Liver (tissue), 7 donors: ENCODE measurements at regions not wholly inside any gene's neighbourhood (a gene's known extent, or its start where the extent isn't known, plus 50 kb on each side); places are given as distances from the start of the nearest gene placed in this dataset.

Experiments
- DNase-seq: peaks from one replicate; pipeline ENCODE4 v3.0.0-alpha.2; 2017; ENCODE audit warnings: low spot score
- H3K27ac ChIP-seq, 2 donors: one replicate each; pipeline ENCODE4 v1.7.0; 2013; ENCODE audit warnings: inconsistent platforms in 2 of 2, low read length in 2 of 2, control low read depth in 1 of 2, low read depth in 1 of 2, mild to moderate bottlenecking in 1 of 2
- H3K27me3 ChIP-seq, 4 donors: one replicate each; pipeline versions ENCODE4 v1.6.1 to v1.7.0; 2013; ENCODE audit warnings: low read length in 3 of 4, inconsistent platforms in 1 of 4, mild to moderate bottlenecking in 1 of 4, moderate library complexity in 1 of 4; ENCODE audit not compliant: control insufficient read depth in 4 of 4, insufficient read depth in 4 of 4
- H3K36me3 ChIP-seq, 4 donors: one replicate each; pipeline versions ENCODE4 v1.6.1 to v1.7.0; 2013; ENCODE audit warnings: low read length in 3 of 4, mild to moderate bottlenecking in 3 of 4, low read depth in 1 of 4, moderate library complexity in 1 of 4; ENCODE audit not compliant: control insufficient read depth in 4 of 4, insufficient read depth in 3 of 4
- H3K4me1 ChIP-seq, 4 donors: one replicate each; pipeline versions ENCODE4 v1.6.1 to v1.7.0; 2013; ENCODE audit warnings: low read length in 3 of 4, mild to moderate bottlenecking in 3 of 4, moderate library complexity in 1 of 4; ENCODE audit not compliant: control insufficient read depth in 4 of 4, insufficient read depth in 4 of 4
- H3K4me3 ChIP-seq, 3 donors: one replicate each; pipeline versions ENCODE4 v1.6.1 to v1.7.0; 2013; ENCODE audit warnings: low read length in 3 of 3, control low read depth in 1 of 3, low read depth in 1 of 3, mild to moderate bottlenecking in 1 of 3
- H3K9ac ChIP-seq, 2 donors: one replicate each; pipeline ENCODE4 v1.7.0; 2013; ENCODE audit warnings: low read length in 2 of 2, mild to moderate bottlenecking in 2 of 2, moderate library complexity in 2 of 2, control low read depth in 1 of 2, low read depth in 1 of 2
- H3K9me3 ChIP-seq, 4 donors: one replicate each; pipeline versions ENCODE4 v1.6.1 to v1.7.0; 2013; ENCODE audit warnings: low read length in 3 of 4; ENCODE audit not compliant: control insufficient read depth in 4 of 4
- EGR1 ChIP-seq, 2 donors: IDR thresholded peaks; 2 replicates each; pipeline ENCODE4 v1.6.1; 2016 to 2018; ENCODE audit warnings: antibody characterized with exemption in 2 of 2, low read depth in 2 of 2
- FOXA1 ChIP-seq: IDR thresholded peaks from 2 replicates; pipeline ENCODE4 v1.6.1; 2016; ENCODE audit warnings: antibody characterized with exemption
- FOXA2 ChIP-seq: IDR thresholded peaks from 2 replicates; pipeline ENCODE4 v1.6.1; 2016; ENCODE audit warnings: antibody characterized with exemption
- GABPA ChIP-seq, 2 donors: IDR thresholded peaks in 1 of 2; conservative IDR thresholded peaks in 1 of 2; 2 replicates each; pipeline ENCODE4 v1.6.1; 2016; ENCODE audit warnings: antibody characterized with exemption in 2 of 2, mild to moderate bottlenecking in 1 of 2, moderate library complexity in 1 of 2
- HNF4A ChIP-seq, 2 donors: conservative IDR thresholded peaks; 2 replicates each; pipeline ENCODE4 v1.6.1; 2016; ENCODE audit warnings: antibody characterized with exemption in 2 of 2, mild to moderate bottlenecking in 2 of 2
- HNF4G ChIP-seq: IDR thresholded peaks from 2 replicates; pipeline ENCODE4 v1.6.1; 2016; ENCODE audit warnings: antibody characterized with exemption
- JUND ChIP-seq, 2 donors: IDR thresholded peaks; 2 replicates each; pipeline ENCODE4 v1.6.1; 2016; ENCODE audit warnings: antibody characterized with exemption in 2 of 2
- RAD21 ChIP-seq, 2 donors: IDR thresholded peaks; 2 replicates each; pipeline ENCODE4 v1.6.1; 2016; ENCODE audit warnings: antibody characterized with exemption in 2 of 2, mild to moderate bottlenecking in 2 of 2
- RXRA ChIP-seq, 2 donors: IDR thresholded peaks; 2 replicates each; pipeline ENCODE4 v1.6.1; 2017 to 2018; ENCODE audit warnings: antibody characterized with exemption in 2 of 2, mild to moderate bottlenecking in 1 of 2
- SP1 ChIP-seq: IDR thresholded peaks from 2 replicates; pipeline ENCODE4 v1.6.1; 2018; ENCODE audit warnings: antibody characterized with exemption, mild to moderate bottlenecking
- TAF1 ChIP-seq: conservative IDR thresholded peaks from 2 replicates; pipeline ENCODE4 v1.6.1; 2016; ENCODE audit warnings: antibody characterized with exemption, mild to moderate bottlenecking
- YY1 ChIP-seq: IDR thresholded peaks from 2 replicates; pipeline ENCODE4 v1.6.1; 2016; ENCODE audit warnings: antibody characterized with exemption, mild to moderate bottlenecking
- ZBTB33 ChIP-seq: IDR thresholded peaks from 2 replicates; pipeline ENCODE4 v1.6.1; 2016; ENCODE audit warnings: antibody characterized with exemption
- WGBS: extraction: QIAGEN DNeasy Blood & Tissue Kit; methylation state at CpG from one replicate; pipeline ENCODE4 v1.1.7; 2013; 5-methylcytosine and 5-hydroxymethylcytosine counted together
- TF ChIP-seq, protein P1 (sequence below): IDR thresholded peaks from 2 replicates; pipeline ENCODE4 v1.6.1; 2016; ENCODE audit warnings: antibody characterized with exemption
- donor health status: healthy.
- donor health status: healthy.
- donor health status: healthy.
- donor health status: healthy.

DNA sequence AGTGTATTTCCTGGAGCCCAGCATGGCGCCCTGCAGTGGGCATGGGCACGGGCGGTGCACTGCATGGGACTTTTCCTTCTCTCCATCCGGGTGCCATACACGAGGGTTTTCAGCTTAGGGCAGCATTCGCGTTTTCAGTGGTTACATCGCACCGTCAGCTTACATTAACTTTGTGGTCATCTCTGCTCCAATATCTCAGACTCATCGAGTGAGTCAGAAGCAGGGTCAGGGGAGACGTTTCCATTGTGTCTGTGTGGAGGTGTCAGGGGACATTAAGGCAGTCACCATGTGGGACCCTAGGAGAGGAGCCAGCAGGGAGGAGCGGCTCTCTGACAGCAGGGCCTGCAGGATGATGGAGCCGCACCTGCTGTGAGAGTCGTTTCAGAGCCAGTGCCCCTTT, 541.0 kb downstream of the FGF9 start:
- TF ChIP-seq SP1 = no peak
- TF ChIP-seq RAD21 (IDR thresholded peaks at IDR 0.05) = no peak
- TF ChIP-seq EGR1 (IDR thresholded peaks at IDR 0.05; ENCODE audit: low read depth in 2 of 2) = no peak
- Histone ChIP-seq H3K36me3 (no peaks in the 10 kb centered on the region), H3K4me1 (no peaks in the 10 kb centered on the region), H3K27ac (no peak overlapping the region), H3K27me3 (no peaks in the 10 kb centered on the region), H3K9me3 (no peaks in the 10 kb centered on the region), H3K9ac (no peak overlapping the region), H3K4me3 (no peak overlapping the region)
- no peak for DNase-seq
- 90% methylated on average over 14 of the region's 14 CpGs for WGBS

GRCh38 chr13:22212576-22212975, 541.7 kb downstream of the FGF9 start:
- TF ChIP-seq YY1 (no peak), FOXA2 (no peak), EGR1 (IDR thresholded peaks at IDR 0.05; ENCODE audit: low read depth in 2 of 2) (no peak), TAF1 (no peak), JUND (IDR thresholded peaks at IDR 0.05) (no peak), GABPA (IDR thresholded peaks at IDR 0.05 in 1 of 2, conservative IDR thresholded peaks at IDR 0.05 in 1 of 2) (no peak), ZBTB33 (no peak), HNF4G (no peak), HNF4A (conservative IDR thresholded peaks at IDR 0.05) (no peak), FOXA1 (no peak), SP1 (no peak), RXRA (IDR thresholded peaks at IDR 0.05) (no peak)
- TF ChIP-seq, protein P1, sequence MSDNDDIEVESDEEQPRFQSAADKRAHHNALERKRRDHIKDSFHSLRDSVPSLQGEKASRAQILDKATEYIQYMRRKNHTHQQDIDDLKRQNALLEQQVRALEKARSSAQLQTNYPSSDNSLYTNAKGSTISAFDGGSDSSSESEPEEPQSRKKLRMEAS = no peak
- Histone ChIP-seq H3K27ac (no peak overlapping the region), H3K9me3 (no peaks in the 10 kb centered on the region), H3K36me3 (no peaks in the 10 kb centered on the region), H3K4me1 (no peaks in the 10 kb centered on the region), H3K9ac (no peak overlapping the region), H3K27me3 (no peaks in the 10 kb centered on the region), H3K4me3 (no peak overlapping the region)
- 89% methylated on average over 10 of the region's 10 CpGs for WGBS
- no peak for DNase-seq

GRCh38 chr13:22214184-22214583, 543.3 kb downstream of the FGF9 start:
- 73% methylated on average over 3 of the region's 3 CpGs for WGBS
- no peak for DNase-seq
- Histone ChIP-seq H3K9ac (no peak overlapping the region), H3K4me3 (no peak overlapping the region), H3K36me3 (no peaks in the 10 kb centered on the region), H3K9me3 (no peaks in the 10 kb centered on the region), H3K4me1 (no peaks in the 10 kb centered on the region), H3K27ac (no peak overlapping the region), H3K27me3 (no peaks in the 10 kb centered on the region)
- no peak for TF ChIP-seq FOXA2
- no peak for TF ChIP-seq JUND (IDR thresholded peaks at IDR 0.05)
- TF ChIP-seq RXRA (IDR thresholded peaks at IDR 0.05) = no peak
- TF ChIP-seq RAD21 (IDR thresholded peaks at IDR 0.05) = no peak
- TF ChIP-seq GABPA (IDR thresholded peaks at IDR 0.05 in 1 of 2, conservative IDR thresholded peaks at IDR 0.05 in 1 of 2) = no peak
- TF ChIP-seq, protein P1 = no peak
